HG02623 (cell line): ENCODE measurements at regions not wholly inside any gene's neighbourhood (a gene's known extent, or its start where the extent isn't known, plus 50 kb on each side); places are given as distances from the start of the nearest gene placed in this dataset.
"Not testable (repeated sequence)": the region's sequence is repeated elsewhere in the genome, so short reads cannot be mapped to it uniquely, and the experiment has no call there.

Experiments used
- ATAC-seq: cut with Tn5 transposase; IDR thresholded peaks from one replicate; pipeline ENCODE4 v1.9.1; 2021; ENCODE audit warnings: moderate library complexity; ENCODE audit not compliant: unreplicated experiment

- no peak for ATAC-seq
Observed at GRCh38 chrX:42290608-42291007, 367.3 kb upstream of the CASK start.

DNA sequence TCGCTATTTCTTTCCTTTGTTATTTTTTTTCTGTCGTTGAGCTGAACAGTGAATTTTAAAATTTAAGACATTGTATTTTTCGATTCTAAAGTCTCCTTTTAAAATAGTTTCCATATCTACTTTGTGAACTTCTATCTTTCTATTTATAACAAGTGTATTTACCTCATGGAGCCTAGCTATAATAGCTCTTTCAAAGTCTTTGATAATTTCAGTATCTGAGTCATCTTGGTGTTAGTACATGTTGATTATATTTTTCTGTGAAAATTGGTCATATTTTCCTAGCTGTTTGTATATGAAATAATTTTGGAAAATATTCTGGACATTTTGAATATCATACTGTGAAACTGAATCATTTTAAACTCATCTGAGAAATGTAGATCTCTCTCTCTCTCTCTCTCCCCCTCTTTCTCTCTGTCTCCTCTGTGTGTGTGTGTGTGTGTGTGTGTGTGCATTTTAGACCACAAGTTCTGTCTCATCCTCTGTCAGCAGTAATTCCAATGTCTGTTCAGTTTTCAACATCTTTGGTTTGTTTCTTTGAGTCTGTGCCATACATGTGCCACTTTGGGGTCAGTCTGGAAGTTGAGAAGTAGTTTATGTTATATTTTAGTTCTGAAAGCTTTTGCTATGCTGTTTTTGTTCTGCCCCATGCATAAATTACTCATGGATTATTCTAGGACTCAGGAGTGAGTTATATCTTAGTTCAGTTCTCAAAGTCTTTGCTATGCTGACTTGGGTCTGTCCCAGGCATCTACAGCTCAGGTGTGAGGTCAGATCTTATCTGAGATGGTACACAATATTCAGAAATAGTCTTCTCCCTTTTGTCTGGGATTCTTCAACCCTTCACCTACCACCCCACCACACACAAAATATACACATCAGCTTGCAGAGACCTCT is 366.4 kb upstream of the CASK start:
- no peak for ATAC-seq

GRCh38 chrX:42285681-42286080 is 362.3 kb upstream of the CASK start:
- ATAC-seq, result not testable (repeated sequence)

- no peak for ATAC-seq
Observed at GRCh38 chrX:42276982-42277690, 353.8 kb upstream of the CASK start.

DNA sequence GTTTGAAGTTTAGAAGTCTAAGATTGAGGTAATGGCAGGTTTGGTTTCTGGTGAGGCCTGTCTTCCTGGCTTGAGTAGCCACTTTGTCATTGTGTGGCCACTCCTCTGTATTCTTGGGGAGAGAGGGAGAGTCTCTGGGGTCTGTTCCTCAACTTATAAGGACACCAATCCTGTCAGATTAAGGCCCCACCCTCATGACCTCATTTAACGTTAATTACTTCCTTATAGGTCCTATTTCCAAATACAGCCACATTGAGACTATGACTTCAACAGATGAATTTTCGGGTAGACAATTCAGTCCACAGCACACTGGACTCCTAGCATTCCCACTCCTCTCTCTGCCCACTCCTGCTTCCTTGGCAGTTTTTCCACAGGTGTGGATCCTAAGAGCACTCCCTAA is 350.8 kb upstream of the CASK start:
- no peak for ATAC-seq

DNA sequence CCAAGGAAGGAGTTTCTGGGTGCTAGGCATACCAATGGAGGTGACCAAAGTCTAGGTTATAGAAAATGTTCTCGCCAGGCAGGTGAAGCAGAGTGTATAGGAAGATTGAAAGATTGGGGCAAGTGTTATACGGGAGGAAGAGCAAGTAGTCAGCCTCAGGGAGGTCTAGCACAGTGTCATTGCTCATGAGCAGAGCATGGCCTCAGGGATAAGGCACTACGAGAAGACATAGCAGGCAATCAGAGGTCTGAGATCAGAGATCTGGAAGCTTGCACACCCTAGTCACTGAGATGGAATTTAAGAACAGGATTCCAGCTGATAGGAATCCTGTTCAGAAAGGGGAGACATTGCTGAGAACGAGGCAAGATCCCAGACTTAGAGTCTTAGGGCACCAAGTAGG is 350.0 kb upstream of the CASK start:
- no peak for ATAC-seq

GRCh38 chrX:42269186-42269585 is 345.8 kb upstream of the CASK start:
- no peak for ATAC-seq

- no peak for ATAC-seq
Observed at GRCh38 chrX:42260854-42261253, 337.5 kb upstream of the CASK start.

- ATAC-seq, result no peak
Observed at GRCh38 chrX:42248226-42248625, 324.9 kb upstream of the CASK start.

- no peak for ATAC-seq
Observed at GRCh38 chrX:42247241-42247640, 323.9 kb upstream of the CASK start.

GRCh38 chrX:42246814-42247213 is 323.5 kb upstream of the CASK start:
- ATAC-seq, result no peak

DNA sequence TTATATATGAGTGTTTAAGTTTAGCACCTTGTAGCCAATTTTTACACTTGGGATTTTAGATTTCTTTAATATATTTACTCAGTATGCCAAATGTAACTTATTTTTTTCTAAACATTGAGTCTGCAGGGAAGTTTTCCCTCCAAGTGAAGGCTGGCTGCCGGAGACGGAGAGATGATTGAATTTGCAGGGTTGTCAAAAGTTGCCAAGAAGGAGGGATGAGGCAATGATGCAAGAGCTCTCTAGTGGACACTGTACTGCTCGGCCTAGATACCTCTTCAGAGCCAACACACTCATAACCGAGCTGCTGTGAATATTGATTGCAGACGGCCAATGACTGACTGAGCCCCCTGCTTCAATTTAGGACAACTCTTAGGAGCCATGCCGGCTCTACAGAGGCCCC is 318.6 kb upstream of the CASK start:
- ATAC-seq, result no peak

DNA sequence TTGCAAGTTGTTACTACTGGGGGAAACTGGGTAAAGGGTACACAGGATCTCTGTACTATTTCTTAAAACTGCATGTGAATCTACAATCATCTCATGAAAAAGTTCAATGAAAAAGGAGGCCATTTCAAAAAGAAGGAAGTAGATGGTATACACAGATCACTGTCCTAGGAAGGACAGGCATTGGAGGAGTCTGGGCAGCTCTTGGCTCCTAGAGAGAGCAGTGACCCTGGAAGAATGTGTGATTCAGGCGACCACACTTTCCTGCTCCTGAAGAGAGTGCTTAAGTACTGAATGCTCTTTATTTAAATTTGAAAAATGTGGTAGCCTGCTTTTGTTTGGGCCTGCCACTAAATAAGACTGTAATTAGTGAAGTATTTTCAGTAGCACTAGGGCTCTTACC is 318.1 kb upstream of the CASK start:
- ATAC-seq, result no peak

DNA sequence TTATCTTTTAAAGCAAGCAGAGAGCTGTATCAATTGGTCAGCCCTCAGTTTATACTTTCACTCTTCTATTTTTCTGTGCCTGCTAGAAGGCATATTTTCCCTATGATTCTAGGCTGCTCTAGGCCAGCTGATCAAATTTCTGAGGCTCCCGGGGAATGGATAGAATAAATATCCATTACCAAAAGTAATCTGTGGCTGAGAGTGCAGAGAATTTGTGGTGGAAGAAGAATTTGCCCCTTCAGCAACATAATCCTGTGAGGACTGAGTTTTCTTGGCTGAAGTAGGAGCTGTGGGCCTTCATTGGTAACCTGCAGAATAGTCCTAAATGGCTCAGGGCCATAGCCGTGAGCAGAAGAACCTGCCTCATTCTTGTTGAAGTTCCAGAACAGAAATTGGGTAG is 314.6 kb upstream of the CASK start:
- no peak for ATAC-seq

GRCh38 chrX:42229533-42229932 is 306.2 kb upstream of the CASK start:
- ATAC-seq, result no peak

- no peak for ATAC-seq
Observed at GRCh38 chrX:42220666-42221065, 297.3 kb upstream of the CASK start.

DNA sequence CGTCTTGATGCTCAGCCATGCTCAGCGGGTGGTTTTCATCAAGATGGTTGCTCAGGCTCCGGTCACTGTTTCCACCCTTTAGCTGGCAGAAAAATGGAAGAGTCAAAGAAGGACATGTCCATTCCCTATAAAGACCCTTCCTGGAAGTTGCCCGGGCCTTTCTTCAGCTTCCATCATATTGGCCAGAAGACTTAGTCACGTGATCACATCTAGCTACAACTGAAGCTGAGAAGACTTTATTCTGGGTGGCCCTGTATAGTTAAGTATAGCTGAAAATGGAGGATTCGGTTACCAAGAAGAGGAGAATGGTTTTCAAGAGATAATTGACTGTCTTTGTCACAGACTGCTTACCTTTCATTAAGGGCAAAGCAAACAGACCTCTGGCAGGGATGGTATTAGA is 296.7 kb upstream of the CASK start:
- ATAC-seq, result no peak

- ATAC-seq, result no peak
Observed at GRCh38 chrX:42219231-42219630, 295.9 kb upstream of the CASK start.

DNA sequence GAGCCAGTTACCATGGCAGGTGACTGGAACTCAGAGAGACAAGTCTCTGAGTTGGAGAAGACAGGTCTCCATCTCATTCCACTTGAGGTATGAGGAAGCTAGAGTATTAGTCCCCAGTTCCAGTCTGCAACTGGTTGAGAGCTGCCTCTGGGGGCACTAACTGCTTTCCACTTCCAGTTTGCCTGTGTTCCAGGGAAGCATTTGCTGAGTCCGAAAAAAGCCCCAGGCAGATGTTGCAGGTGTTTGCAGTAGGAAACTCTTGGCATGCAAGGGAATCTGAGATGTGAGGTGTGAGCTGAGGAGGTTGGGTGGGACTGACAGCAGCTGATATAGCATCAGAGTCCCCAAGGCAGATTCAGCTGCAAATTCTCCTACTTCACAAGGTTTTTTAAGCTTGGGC is 272.2 kb upstream of the CASK start:
- no peak for ATAC-seq

- ATAC-seq, result no peak
Observed at GRCh38 chrX:42189576-42189975, 266.2 kb upstream of the CASK start.

DNA sequence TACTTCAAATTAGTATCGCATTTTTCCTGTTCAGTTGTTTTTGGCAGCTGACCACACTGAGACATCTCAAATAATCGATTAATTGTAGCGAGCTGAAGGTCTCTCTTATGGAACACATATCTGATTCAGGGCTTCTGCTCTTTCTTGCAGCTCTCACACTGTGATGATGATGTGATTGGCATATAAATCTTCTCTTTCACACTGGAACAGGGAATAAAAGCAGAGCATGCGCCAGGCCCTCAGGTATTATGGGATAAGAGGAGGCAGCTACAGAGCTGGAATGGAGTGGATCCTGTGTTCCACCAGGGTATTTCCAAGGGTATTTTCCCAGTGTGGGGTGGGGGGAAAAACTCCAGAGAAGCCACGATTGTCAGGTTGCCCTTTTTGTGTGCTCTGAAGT is 265.4 kb upstream of the CASK start:
- ATAC-seq, result no peak

DNA sequence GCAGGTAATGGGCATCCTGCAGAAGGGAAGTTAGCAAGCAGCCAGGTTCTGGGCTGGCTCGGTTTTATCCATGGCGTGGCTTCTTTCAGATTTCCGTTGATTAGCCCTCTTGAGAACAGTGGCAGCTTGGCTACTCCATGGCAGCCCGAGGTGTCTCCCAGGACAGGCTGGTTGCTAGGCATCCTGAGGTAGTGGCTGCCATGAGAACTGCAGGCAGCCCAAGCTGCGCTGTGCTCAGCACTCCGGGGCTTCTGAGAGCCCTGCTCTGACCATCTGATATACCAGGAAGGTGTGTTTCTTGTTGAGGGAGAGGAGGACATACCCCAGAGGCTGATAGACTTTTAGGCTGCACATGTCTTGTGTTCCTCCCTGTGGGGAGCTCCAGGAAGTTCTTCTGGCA is 253.4 kb upstream of the CASK start:
- no peak for ATAC-seq
